H1 (cell line): ENCODE measurements at regions not wholly inside any gene's neighbourhood (a gene's known extent, or its start where the extent isn't known, plus 50 kb on each side); places are given as distances from the start of the nearest gene placed in this dataset.
A peak's percentile ranks its signal among the peaks of the same experiment; 100 is the strongest.

ENCODE experiments used
- CTCF ChIA-PET: fragments of 300-600 bp; sonication (Branson Sonifier 250); formaldehyde crosslinking; loops from one replicate; lab custom pipeline; 2021; ENCODE audit not compliant: partially characterized antibody; lab: Charles Lee
- POLR2A ChIA-PET: fragments of 300-600 bp; sonication (Branson Sonifier 250); formaldehyde crosslinking; loops from one replicate; lab custom pipeline; 2021; ENCODE audit warnings: inconsistent platforms; ENCODE audit not compliant: partially characterized antibody; lab: Charles Lee
- DNase-seq, 2 experiments: peaks; one replicate each; pipeline versions ENCODE4 v3.0.0 to v3.0.0-alpha.2; 2010 to 2022; ENCODE audit warnings: low spot score in 2 of 2, low read depth in 1 of 2, mixed read lengths in 1 of 2
- FAIRE-seq: peaks from 2 replicates; lab custom pipeline; 2011; peaks lifted over from hg19 to GRCh38; lab: Jason Lieb, UNC
- H2AFZ ChIP-seq: 2 replicates; pipeline ENCODE4 v1.8.1; 2012; ENCODE audit warnings: low read length, inconsistent platforms
- H2AK5ac ChIP-seq: 2 replicates; pipeline ENCODE4 v1.6.1; 2013; ENCODE audit warnings: low read depth, low read length
- H2BK120ac ChIP-seq: replicated peaks from 2 replicates; pipeline ENCODE3; 2013; ENCODE audit warnings: low read depth, low read length, inconsistent platforms
- H2BK12ac ChIP-seq: 2 replicates; pipeline ENCODE4 v1.6.1; 2013; ENCODE audit warnings: low read depth, low read length
- H2BK15ac ChIP-seq: 2 replicates; pipeline ENCODE4 v1.6.1; 2013; ENCODE audit warnings: low read length
- H2BK20ac ChIP-seq: 2 replicates; pipeline ENCODE4 v1.6.1; 2013; ENCODE audit warnings: low read length
- H2BK5ac ChIP-seq: 2 replicates; pipeline ENCODE4 v1.6.1; 2013; ENCODE audit warnings: low read depth, low read length
- H3K14ac ChIP-seq: 2 replicates; pipeline ENCODE4 v1.6.1; 2013; ENCODE audit warnings: inconsistent platforms; ENCODE audit not compliant: insufficient read length
- H3K18ac ChIP-seq: 2 replicates; pipeline ENCODE4 v1.6.1; 2013; ENCODE audit warnings: low read length; ENCODE audit errors: extremely low read depth
- H3K23ac ChIP-seq: 2 replicates; pipeline ENCODE4 v1.6.1; 2013; ENCODE audit warnings: inconsistent platforms; ENCODE audit not compliant: insufficient read length
- H3K23me2 ChIP-seq: 2 replicates; pipeline ENCODE4 v1.6.1; 2013; ENCODE audit warnings: low read depth, low read length
- H3K27ac ChIP-seq: 2 replicates; pipeline ENCODE4 v1.6.1; 2011; ENCODE audit warnings: low read depth, low read length, inconsistent platforms
- H3K27me3 ChIP-seq, 4 experiments: replicated peaks in 1 of 4; 1 replicate in 1 of 4; 2 replicates in 3 of 4; pipeline versions ENCODE4 v1.6.1 to v1.8.1; 2011 to 2013; ENCODE audit warnings: low read length in 3 of 4, mild to moderate bottlenecking in 3 of 4, inconsistent platforms in 2 of 4, mixed read lengths in 2 of 4, moderate library complexity in 1 of 4; ENCODE audit not compliant: control insufficient read depth in 3 of 4, insufficient read depth in 3 of 4; ENCODE audit errors: extremely low read depth in 1 of 4
- H3K36me3 ChIP-seq, 4 experiments: 2 replicates each; pipeline versions ENCODE4 v1.6.1 to v1.8.1; 2011 to 2013; ENCODE audit warnings: mild to moderate bottlenecking in 4 of 4, low read length in 3 of 4, moderate library complexity in 2 of 4, control low read depth in 1 of 4, inconsistent platforms in 1 of 4; ENCODE audit not compliant: insufficient read depth in 4 of 4, control insufficient read depth in 2 of 4
- H3K4ac ChIP-seq: replicated peaks from 2 replicates; pipeline ENCODE3; 2013; ENCODE audit warnings: low read length, low read depth, mixed read lengths, inconsistent platforms; ENCODE audit not compliant: insufficient read length
- H3K4me1 ChIP-seq, 4 experiments: replicated peaks in 1 of 4; 1 replicate in 1 of 4; 2 replicates in 3 of 4; pipeline versions ENCODE4 v1.6.1 to v1.8.1; 2011 to 2013; ENCODE audit warnings: low read length in 3 of 4, inconsistent platforms in 2 of 4, mixed read lengths in 1 of 4; ENCODE audit not compliant: insufficient read depth in 4 of 4, control insufficient read depth in 3 of 4
- H3K4me2 ChIP-seq, 2 experiments: 2 replicates each; pipeline versions ENCODE4 v1.6.1 to v1.8.1; 2011 to 2013; ENCODE audit warnings: low read depth in 2 of 2, low read length in 2 of 2, control low read depth in 1 of 2, inconsistent platforms in 1 of 2, mild to moderate bottlenecking in 1 of 2; ENCODE audit not compliant: insufficient read depth in 1 of 2
- H3K4me3 ChIP-seq, 4 experiments: fragments of 200-600, 300-600 bp in 1 of 4; sonication (generic), shearing (Covaris generic), sonication (Bioruptor Twin) in 1 of 4; 2 replicates each; pipeline versions ENCODE4 v1.5.1 to v1.8.1; 2011 to 2016; ENCODE audit warnings: low read length in 4 of 4, low read depth in 3 of 4, control low read depth in 2 of 4, inconsistent platforms in 2 of 4, mild to moderate bottlenecking in 2 of 4, mixed read lengths in 1 of 4, moderate library complexity in 1 of 4; ENCODE audit not compliant: insufficient read depth in 2 of 4; ENCODE audit errors: extremely low read depth in 1 of 4
- H3K56ac ChIP-seq: replicated peaks from 2 replicates; pipeline ENCODE3; 2013; ENCODE audit warnings: low read depth, mild to moderate bottlenecking, mixed read lengths, low read length, inconsistent platforms; ENCODE audit not compliant: insufficient read length
- H3K79me1 ChIP-seq: 2 replicates; pipeline ENCODE4 v1.6.1; 2013; ENCODE audit warnings: low read depth, low read length, control low read depth
- H3K79me2 ChIP-seq, 2 experiments: 2 replicates each; pipeline versions ENCODE4 v1.6.1 to v1.8.1; 2012 to 2013; ENCODE audit warnings: low read length in 2 of 2, mild to moderate bottlenecking in 2 of 2, inconsistent platforms in 1 of 2; ENCODE audit not compliant: insufficient read depth in 2 of 2, control insufficient read depth in 1 of 2
- H3K9ac ChIP-seq, 4 experiments: replicated peaks in 1 of 4; 1 replicate in 1 of 4; 2 replicates in 3 of 4; pipeline versions ENCODE4 v1.6.1 to v1.8.1; 2011 to 2013; ENCODE audit warnings: low read depth in 3 of 4, low read length in 3 of 4, control low read depth in 2 of 4, mild to moderate bottlenecking in 2 of 4, moderate library complexity in 2 of 4, inconsistent platforms in 1 of 4; ENCODE audit errors: extremely low read depth in 1 of 4
- H3K9me3 ChIP-seq, 2 experiments: 2 replicates each; pipeline versions ENCODE4 v1.6.1 to v1.8.1; 2012 to 2013; ENCODE audit warnings: mild to moderate bottlenecking in 2 of 2, moderate library complexity in 2 of 2, control low read depth in 1 of 2, inconsistent platforms in 1 of 2, low read depth in 1 of 2, low read length in 1 of 2, mixed read lengths in 1 of 2; ENCODE audit not compliant: insufficient read depth in 2 of 2
- H4K20me1 ChIP-seq, 2 experiments: replicated peaks in 1 of 2; 2 replicates each; pipeline versions ENCODE3 to v1.8.1; 2011 to 2013; ENCODE audit warnings: inconsistent platforms in 2 of 2, low read length in 2 of 2, mild to moderate bottlenecking in 1 of 2; ENCODE audit not compliant: insufficient read depth in 2 of 2, control insufficient read depth in 1 of 2
- H4K5ac ChIP-seq: 2 replicates; pipeline ENCODE4 v1.6.1; 2013; ENCODE audit warnings: low read length, low read depth, mixed read lengths, inconsistent platforms; ENCODE audit not compliant: insufficient read length
- H4K8ac ChIP-seq: 2 replicates; pipeline ENCODE4 v1.8.0; 2013; ENCODE audit warnings: mild to moderate bottlenecking, moderate library complexity, low read length, inconsistent platforms; ENCODE audit not compliant: insufficient read depth; ENCODE audit errors: extremely low read depth
- H4K91ac ChIP-seq: replicated peaks from 2 replicates; pipeline ENCODE3; 2013; ENCODE audit warnings: low read length, mixed read lengths, inconsistent platforms; ENCODE audit not compliant: insufficient read length
- BCL11A ChIP-seq, 2 experiments: IDR thresholded peaks; one replicate each; pipeline ENCODE4 v1.6.1; 2011; ENCODE audit warnings: low read depth in 2 of 2, low read length in 2 of 2, mild to moderate bottlenecking in 2 of 2
- CBX5 ChIP-seq: fragments of 300-800, 300-1000 bp; sonication (generic); IDR thresholded peaks from 2 replicates; pipeline ENCODE4 v1.7.1; 2016; ENCODE audit warnings: antibody characterized with exemption, low read length, low read depth
- CEBPB ChIP-seq: IDR thresholded peaks from 2 replicates; pipeline ENCODE4 v1.6.1; 2012; ENCODE audit warnings: low read depth, low read length
- CHD2 ChIP-seq: IDR thresholded peaks from 2 replicates; pipeline ENCODE4 v1.6.1; 2012; ENCODE audit warnings: low read length, improper control_type of control experiment
- EP300 ChIP-seq, 2 experiments: IDR thresholded peaks; 1 replicate in 1 of 2; 2 replicates in 1 of 2; pipeline ENCODE4 v1.6.1; 2011 to 2012; ENCODE audit warnings: low read depth in 2 of 2, low read length in 2 of 2, mild to moderate bottlenecking in 2 of 2, borderline replicate concordance in 1 of 2, inconsistent platforms in 1 of 2, moderate library complexity in 1 of 2
- HDAC2 ChIP-seq, 2 experiments: fragments of 300-600 bp in 1 of 2; sonication (generic) in 1 of 2; IDR thresholded peaks; 2 replicates each; pipeline ENCODE4 v1.6.1; 2011 to 2012; ENCODE audit warnings: low read depth in 2 of 2, low read length in 2 of 2, mild to moderate bottlenecking in 2 of 2, moderate library complexity in 2 of 2, borderline replicate concordance in 1 of 2, inconsistent platforms in 1 of 2
- JUN ChIP-seq: IDR thresholded peaks from 2 replicates; pipeline ENCODE4 v1.6.1; 2011; ENCODE audit warnings: low read depth, mild to moderate bottlenecking, improper control_type of control experiment, low read length
- KDM1A ChIP-seq: fragments of 200-600, 300-600 bp; sonication (generic); IDR thresholded peaks from 2 replicates; pipeline ENCODE4 v1.7.1; 2016; ENCODE audit warnings: mild to moderate bottlenecking, low read length, borderline replicate concordance
- NRF1 ChIP-seq: IDR thresholded peaks from 2 replicates; pipeline ENCODE4 v1.6.1; 2011; ENCODE audit warnings: mild to moderate bottlenecking, low read depth, low read length, improper control_type of control experiment
- POLR2A ChIP-seq, 2 experiments: IDR thresholded peaks; 1 replicate in 1 of 2; 2 replicates in 1 of 2; pipeline ENCODE4 v1.6.1; 2011; ENCODE audit warnings: low read depth in 2 of 2, low read length in 2 of 2, mild to moderate bottlenecking in 2 of 2; ENCODE audit errors: control extremely low read depth in 1 of 2
- RFX5 ChIP-seq: IDR thresholded peaks from 2 replicates; pipeline ENCODE4 v1.6.1; 2011; ENCODE audit warnings: low read depth, low read length, improper control_type of control experiment, borderline replicate concordance
- SIRT6 ChIP-seq: IDR thresholded peaks from one replicate; pipeline ENCODE4 v1.7.1; 2012; ENCODE audit warnings: low read length, inconsistent platforms
- SIX5 ChIP-seq: IDR thresholded peaks from 2 replicates; pipeline ENCODE4 v1.6.1; 2011; ENCODE audit warnings: mild to moderate bottlenecking, low read depth, low read length
- SP1 ChIP-seq: IDR thresholded peaks from 2 replicates; pipeline ENCODE4 v1.6.1; 2011; ENCODE audit warnings: low read depth, low read length
- TBP ChIP-seq: IDR thresholded peaks from 2 replicates; pipeline ENCODE4 v1.6.1; 2011; ENCODE audit warnings: low read depth, low read length, improper control_type of control experiment
- WGBS, 2 experiments: shearing (Covaris generic) in 1 of 2; methylation state at CpG; one replicate each; pipeline versions ENCODE4 v1.1.6 to v1.1.7; 2013 to 2015; ENCODE audit warnings: low lambda C conversion rate in 2 of 2, mixed read lengths in 2 of 2, inconsistent platforms in 1 of 2, low coverage in 1 of 2, missing lambda C conversion rate in 1 of 2; ENCODE audit not compliant: insufficient replicate concordance in 2 of 2, insufficient coverage in 1 of 2, insufficient read length in 1 of 2; ENCODE audit errors: extremely low coverage in 1 of 2, missing lambda C conversion rate in 1 of 2; 5-methylcytosine and 5-hydroxymethylcytosine counted together

- Histone ChIP-seq H3K23me2 (no peaks in the 10 kb centered on the region), H3K4me3 (no peak overlapping the region), H2AK5ac (no peak overlapping the region), H3K79me2 (no peaks in the 10 kb centered on the region), H3K18ac (peak overlapping the region; percentile 44; the same call in 1 of the 2 replicates), H3K27ac (no peak overlapping the region), H3K79me1 (no peaks in the 10 kb centered on the region), H4K5ac (no peak overlapping the region), H4K91ac (peak overlapping the region; percentile 81), H3K27me3 (no peaks in the 10 kb centered on the region), H4K20me1 (no peaks in the 10 kb centered on the region), H3K56ac (no peak overlapping the region), H2BK120ac (no peak overlapping the region), H3K36me3 (no peaks in the 10 kb centered on the region), H2BK20ac (peak overlapping the region; percentile 75), H3K9ac (no peak overlapping the region), H2BK15ac (0 out of 2 replicates have a peak overlapping the region, but pooled peaks have one; percentile 95), H2BK12ac (peak overlapping the region; percentile 60; the same call in 1 of the 2 replicates), H2AFZ (peak overlapping the region; percentile 37; the same call in 1 of the 2 replicates), H2BK5ac (0 out of 2 replicates have a peak overlapping the region, but pooled peaks have one; percentile 35), H3K9me3 (no peaks in the 10 kb centered on the region), H4K8ac (no peak overlapping the region), H3K4ac (no peak overlapping the region), H3K4me2 (no peak overlapping the region), H3K23ac (no peak overlapping the region), H3K4me1 (no peaks in the 10 kb centered on the region; a peak in 3 of 7 replicates), H3K14ac (no peak overlapping the region)
- DNase-seq (no peak), FAIRE-seq (no peak)
- ChIA-PET POLR2A (interaction anchor here (0.8 to 3.9 kb wide), 9 partner anchors 8 to 41 kb away, joined by 3 to 15 read pairs (median 9); no protein-coding TSS in a partner anchor), CTCF (interaction anchor here (0.6 to 4.6 kb wide), 9 partner anchors 9 to 87 kb away, joined by 3 to 52 read pairs (median 4); partner anchors contain the start of gene SPP1)
- 90% methylated on average over 6 of the region's 6 CpGs; no CpG with 5 or more reads in 1 of the 2 experiments for WGBS, 2 experiments
- TF ChIP-seq JUN (no peak), SIX5 (no peak), HDAC2 (IDR thresholded peaks at IDR 0.05; ENCODE audit: borderline replicate concordance in 1 of 2, low read depth in 2 of 2, low read length in 2 of 2) (no peak), RFX5 (no peak), CHD2 (no peak), EP300 (IDR thresholded peaks at IDR 0.05; ENCODE audit: borderline replicate concordance in 1 of 2, low read depth in 2 of 2, low read length in 2 of 2) (no peak), KDM1A (no peak), BCL11A (IDR thresholded peaks at IDR 0.05; ENCODE audit: low read depth in 2 of 2, low read length in 2 of 2) (no peak), SIRT6 (no peak), TBP (no peak), NRF1 (no peak), CBX5 (no peak), CEBPB (no peak), SP1 (no peak), POLR2A (IDR thresholded peaks at IDR 0.05; ENCODE audit: control extremely low read depth in 1 of 2, low read depth in 2 of 2, low read length in 2 of 2) (no peak)
These were observed 70.8 kb upstream of the SPP1 start for GRCh38 chr4:87904639-87905160.
